22Rv1 (cell line): ENCODE measurements at regions not wholly inside any gene's neighbourhood (a gene's known extent, or its start where the extent isn't known, plus 50 kb on each side); places are given as distances from the start of the nearest gene placed in this dataset.

Experiments
- CTCF ChIP-seq: fragments of 450-650 bp; IDR thresholded peaks from 2 replicates; pipeline ENCODE4 v1.5.1; 2017; ENCODE audit warnings: mild to moderate bottlenecking
- ZFX ChIP-seq: fragments of 450-650 bp; IDR thresholded peaks from 2 replicates; pipeline ENCODE4 v1.6.1; 2017; ENCODE audit warnings: antibody characterized with exemption, borderline replicate concordance

- TF ChIP-seq CTCF, result no peak
- TF ChIP-seq ZFX, result no peak
Observed at GRCh38 chr16:60271781-60272180, 1537.7 kb upstream of the GOT2 start.
